Liver (tissue), 3 donors: ENCODE measurements at regions not wholly inside any gene's neighbourhood (a gene's known extent, or its start where the extent isn't known, plus 50 kb on each side); places are given as distances from the start of the nearest gene placed in this dataset.

ENCODE experiments used
- CTCF ChIP-seq: fragments of 150-350 bp; IDR thresholded peaks from 2 replicates; pipeline ENCODE4 v1.5.1; 2017; ENCODE audit warnings: improper control_type of control experiment, low read depth, low read length; ENCODE audit not compliant: missing input control
- RAD21 ChIP-seq, 2 donors: IDR thresholded peaks; 2 replicates each; pipeline ENCODE4 v1.6.1; 2016; ENCODE audit warnings: antibody characterized with exemption in 2 of 2, mild to moderate bottlenecking in 2 of 2
- donor health status: healthy.
- donor health status: healthy.

GRCh38 chr2:195466427-195466826, 190.6 kb upstream of the SLC39A10 start:
- TF ChIP-seq CTCF (no peak), RAD21 (IDR thresholded peaks at IDR 0.05) (no peak)
